HG02759 (cell line): ENCODE measurements at regions not wholly inside any gene's neighbourhood (a gene's known extent, or its start where the extent isn't known, plus 50 kb on each side); places are given as distances from the start of the nearest gene placed in this dataset.

Experiments used
- ATAC-seq: cut with Tn5 transposase; IDR thresholded peaks from one replicate; pipeline ENCODE4 v1.9.1; 2021; ENCODE audit warnings: mild to moderate bottlenecking, moderate library complexity; ENCODE audit not compliant: unreplicated experiment

DNA sequence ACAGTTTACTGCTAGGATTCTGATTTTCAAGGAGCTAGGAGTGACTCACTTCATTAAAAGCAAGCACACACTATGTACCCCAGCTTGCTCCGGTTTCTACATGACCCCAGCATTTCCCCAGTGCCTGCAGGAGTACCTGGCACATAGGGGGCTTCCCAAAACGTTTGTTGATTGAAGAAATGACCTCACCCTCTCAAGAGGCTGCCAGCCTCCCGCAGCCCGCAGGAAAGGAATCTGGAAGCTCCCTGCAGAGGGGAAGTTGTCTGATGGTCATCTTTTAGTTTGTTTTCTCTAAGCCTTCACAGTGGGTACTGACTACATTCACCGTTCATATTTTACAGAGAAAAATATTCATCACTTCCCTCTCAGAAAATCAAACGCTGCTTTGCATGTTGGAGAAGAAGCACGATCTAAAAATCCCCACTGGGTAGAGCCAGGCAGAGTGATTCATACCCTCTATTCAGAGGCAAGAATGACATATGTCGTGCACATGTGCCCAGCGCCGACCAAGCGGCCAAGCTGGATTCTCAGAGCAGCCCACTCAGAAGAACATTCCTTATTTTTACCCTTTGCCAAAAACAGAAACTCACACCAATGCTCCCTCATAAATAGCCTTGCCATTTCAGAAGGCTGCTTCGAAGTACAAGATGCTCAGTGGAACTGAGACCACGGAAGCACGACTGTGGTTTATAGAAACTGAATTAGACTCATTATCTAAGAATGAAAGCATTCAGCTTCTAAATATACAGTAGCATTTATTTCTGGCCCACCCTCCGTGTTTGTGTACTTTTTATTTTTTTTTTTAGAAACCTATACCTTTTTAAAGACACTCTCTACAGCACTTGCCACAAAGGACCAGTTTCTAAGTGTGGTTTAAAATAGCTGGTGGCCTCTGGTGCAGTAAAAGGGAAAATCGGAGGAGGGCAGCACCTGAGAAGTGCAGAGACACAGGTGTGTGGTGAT is 143.2 kb downstream of the MIS18A start:
- peak; percentile 75 for ATAC-seq

DNA sequence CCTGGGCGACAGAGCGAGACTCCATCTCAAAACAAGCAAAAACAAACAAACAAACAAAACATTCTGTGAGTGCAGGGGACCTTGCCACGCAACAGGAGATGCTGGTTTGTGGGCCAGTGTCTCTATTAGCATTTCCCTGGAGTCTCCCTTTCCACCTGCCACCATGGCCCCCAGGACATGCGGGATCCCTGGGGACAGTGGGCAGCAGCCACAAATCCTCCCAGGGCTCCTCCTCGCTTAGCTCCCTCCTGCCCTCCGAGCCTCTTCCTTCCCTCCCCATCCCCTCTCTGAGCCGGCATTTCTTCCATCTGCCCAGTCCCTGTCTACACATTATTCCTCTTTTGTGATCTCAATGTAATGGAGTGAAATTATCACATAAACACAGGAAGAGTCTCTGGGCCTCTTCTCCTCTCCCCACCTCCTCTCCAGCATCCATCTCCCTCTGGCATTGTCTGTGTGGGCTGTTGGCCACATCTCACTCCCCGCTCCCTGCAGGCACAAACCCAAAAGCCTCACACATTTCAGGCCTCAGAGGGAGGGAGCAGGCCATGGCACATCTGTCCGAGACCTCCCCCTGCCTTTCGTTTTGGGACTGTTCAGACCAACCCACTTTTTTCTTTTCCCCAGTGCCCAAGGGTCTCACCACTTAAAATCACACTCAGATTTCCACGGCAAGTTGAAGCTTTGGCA is 144.3 kb downstream of the MIS18A start:
- no peak for ATAC-seq

DNA sequence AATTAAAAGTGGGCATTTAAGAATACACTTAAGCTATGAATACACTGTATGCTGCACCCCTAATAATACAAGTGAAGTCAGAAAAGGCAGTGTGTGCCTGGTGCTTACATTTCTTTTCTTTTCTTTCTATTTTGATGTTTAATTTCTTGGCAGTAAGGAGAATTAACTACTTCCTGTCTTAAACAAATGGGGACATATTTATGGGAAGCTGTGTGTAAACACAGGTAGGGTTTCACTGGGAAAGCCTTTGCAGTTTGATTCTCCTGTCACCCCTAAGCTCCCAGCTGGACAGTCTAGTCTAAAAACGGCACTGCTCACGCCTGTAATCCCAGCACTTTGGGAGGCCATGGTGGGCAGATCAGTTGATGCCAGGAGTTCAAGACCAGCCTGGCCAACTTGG is 146.0 kb downstream of the MIS18A start:
- ATAC-seq = no peak

DNA sequence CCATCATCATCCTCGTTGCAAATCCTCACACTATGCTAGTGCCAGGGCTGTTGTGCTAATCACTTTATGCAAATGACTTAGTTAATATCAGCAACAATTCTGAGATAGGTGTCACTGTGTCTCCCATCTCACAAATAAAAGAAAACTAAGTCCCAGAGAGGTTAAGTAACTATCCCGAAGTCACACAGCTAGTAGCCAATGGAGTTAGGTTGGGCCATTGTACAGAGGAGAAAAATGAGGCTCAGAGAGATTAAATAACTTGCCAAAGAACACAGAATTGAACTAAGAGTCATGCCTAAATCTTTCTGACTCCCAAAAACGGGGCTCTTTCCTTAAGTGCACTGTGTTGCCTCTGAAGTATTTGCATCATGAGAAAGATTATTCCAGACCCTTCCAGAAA is 146.4 kb downstream of the MIS18A start:
- no peak for ATAC-seq

DNA sequence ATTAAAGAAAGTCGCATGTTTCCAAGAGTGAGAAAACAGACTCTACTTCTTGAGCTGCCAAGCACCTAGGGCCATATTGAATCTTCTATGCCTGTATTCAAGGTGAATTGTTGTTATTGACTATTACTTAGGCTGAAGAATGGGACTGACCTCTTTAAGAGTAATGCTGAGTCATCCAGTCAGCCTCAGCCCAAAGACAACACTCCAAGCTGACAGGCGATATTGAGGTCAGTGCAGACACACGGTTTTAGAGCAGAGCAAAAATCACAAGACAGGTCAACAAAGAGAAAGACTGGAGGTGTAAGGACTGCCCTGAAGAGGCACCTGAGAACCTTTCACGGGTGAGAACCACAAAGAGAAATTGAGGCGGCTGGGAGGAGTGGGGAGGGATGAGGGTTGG is 146.9 kb downstream of the MIS18A start:
- no peak for ATAC-seq

- ATAC-seq = no peak
These were observed 147.7 kb downstream of the MIS18A start for GRCh38 chr21:32131164-32131563.

GRCh38 chr21:32130031-32130891 is 148.6 kb downstream of the MIS18A start:
- ATAC-seq = no peak

- ATAC-seq = no peak
These were observed 151.8 kb downstream of the MIS18A start for GRCh38 chr21:32127081-32127480.

DNA sequence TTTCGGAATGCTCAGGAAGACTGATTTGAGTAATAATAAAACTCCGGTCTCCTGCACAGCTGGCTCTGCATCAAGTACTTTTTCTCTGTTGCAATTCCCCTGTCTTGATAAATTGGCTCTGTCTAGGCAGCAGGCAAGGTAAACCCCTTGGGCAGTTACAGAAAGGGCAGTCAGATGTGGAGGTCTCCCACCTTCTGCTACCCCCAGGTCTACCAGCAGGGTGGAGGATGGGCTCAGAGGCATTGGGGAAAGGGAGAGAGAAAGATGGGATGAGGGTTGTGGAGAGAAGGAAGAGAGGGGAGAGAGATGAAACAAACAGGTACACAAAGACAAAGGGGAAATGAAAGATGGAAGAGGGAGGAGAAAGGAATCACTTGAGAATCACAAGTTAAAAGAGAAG is 156.8 kb downstream of the MIS18A start:
- no peak for ATAC-seq

- no peak for ATAC-seq
These were observed 158.6 kb downstream of the MIS18A start for GRCh38 chr21:32120230-32120629.

- ATAC-seq = no peak
These were observed 159.0 kb downstream of the MIS18A start for GRCh38 chr21:32119811-32120210.

GRCh38 chr21:32119389-32119788 is 159.5 kb downstream of the MIS18A start:
- no peak for ATAC-seq

DNA sequence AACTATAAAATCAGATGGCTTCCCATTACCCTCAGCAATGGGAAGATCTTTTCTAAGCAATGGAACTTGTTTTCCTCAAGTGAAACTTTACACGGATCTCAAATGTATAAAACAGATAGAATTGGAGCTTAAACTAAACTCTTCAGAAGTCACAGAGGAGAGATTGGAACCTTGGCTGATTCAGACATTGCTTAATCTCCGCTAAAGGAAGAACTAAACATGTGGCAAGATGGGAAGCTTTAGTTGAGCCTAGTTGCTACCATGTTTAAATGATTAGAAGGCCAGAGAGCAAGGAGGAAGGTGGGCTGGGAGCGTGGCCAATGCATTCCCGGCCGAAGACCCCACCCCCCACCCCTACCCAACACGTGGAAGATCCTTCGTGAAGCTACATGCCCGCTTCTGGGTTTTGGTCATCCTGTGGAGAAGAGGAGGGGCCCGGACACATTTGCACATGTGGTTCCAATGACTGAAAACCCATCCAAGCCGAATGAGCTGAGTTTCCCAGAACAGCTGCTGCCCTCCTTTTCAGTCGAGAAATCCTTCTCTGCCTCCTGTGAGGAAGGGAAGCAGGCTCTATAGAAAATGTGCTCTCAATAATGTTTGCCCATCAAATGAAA is 164.3 kb downstream of the MIS18A start:
- ATAC-seq = no peak

GRCh38 chr21:32113486-32113885 is 165.4 kb downstream of the MIS18A start:
- ATAC-seq = no peak

DNA sequence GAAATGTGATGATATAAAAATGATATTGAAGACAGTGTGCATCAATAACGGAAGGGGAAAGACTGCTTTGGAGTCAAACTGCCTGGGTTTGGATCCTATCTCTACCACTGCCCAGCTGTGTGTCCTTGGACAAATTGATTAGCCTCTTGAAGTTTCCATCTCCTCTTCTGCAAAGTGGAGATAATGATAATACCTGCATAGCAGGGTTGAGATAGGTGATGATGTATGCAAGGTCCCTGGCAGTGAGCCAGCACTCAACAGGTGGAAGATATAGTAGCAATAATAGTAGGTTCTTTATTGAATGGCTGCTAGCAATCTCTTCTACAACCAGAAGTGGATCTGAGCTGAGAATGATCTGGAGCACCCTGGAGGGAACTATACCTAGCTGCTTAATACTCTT is 166.7 kb downstream of the MIS18A start:
- no peak for ATAC-seq

DNA sequence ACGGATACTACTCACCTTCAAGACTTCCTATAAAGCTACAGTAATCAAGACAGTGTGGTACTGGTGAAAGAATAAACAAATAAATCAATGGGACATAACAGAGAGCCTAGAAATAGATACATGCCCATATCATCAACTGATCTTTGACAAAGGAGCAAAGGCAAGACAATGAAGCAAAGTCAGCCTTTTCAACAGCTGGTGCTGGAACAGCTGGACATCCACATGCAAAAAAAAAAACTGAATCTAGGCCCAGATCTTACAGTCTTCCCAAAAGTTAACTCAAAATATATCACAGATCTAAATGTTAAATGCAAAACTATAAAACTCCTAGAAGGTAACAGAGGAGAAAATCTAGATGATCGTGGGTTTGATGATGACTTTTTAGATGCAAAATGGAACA is 170.3 kb downstream of the MIS18A start:
- ATAC-seq = no peak

GRCh38 chr21:32103361-32103760 is 175.5 kb downstream of the MIS18A start:
- ATAC-seq = no peak

- no peak for ATAC-seq
These were observed 176.4 kb downstream of the MIS18A start for GRCh38 chr21:32102426-32102825.

DNA sequence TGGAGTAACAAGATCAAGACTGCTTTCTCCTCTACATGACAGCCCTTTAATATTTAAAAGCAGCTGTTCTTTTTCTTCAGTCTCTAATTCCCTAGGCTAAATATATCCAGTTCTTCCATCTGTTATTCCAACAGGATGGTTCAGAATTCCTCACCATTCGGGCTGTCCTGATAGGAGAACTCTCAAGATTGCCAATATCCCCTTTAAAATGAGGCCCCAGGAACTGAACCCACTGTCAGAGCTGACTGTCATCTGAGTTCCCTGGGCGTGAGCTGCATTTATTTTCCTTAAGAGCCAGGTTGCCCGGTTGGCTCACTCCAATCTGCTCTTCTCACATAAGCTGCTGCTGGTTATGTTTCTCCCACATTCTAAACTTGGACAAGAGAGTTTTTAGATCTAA is 177.6 kb downstream of the MIS18A start:
- ATAC-seq = no peak

DNA sequence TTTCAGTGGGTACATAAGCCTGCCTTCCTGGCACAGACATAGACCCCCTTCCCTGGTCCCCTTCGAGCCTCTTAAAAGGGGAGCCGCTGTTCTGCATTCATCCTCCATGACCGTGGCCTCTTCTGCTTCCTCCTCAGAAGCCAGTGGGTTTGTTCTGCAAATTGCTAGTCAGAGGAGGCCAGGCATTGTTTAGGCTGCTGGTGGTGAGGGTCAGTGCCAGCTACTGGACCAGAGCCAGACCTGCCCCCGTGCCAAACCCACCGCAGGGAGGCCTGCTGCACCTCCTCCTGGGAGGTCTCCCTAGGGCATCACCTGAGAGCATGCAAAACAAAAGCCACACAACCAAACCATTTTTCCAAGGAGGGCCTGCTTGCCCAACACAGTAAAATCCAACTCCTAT is 178.4 kb downstream of the MIS18A start:
- no peak for ATAC-seq
